CD14-positive monocyte (primary cell): ENCODE measurements at regions not wholly inside any gene's neighbourhood (a gene's known extent, or its start where the extent isn't known, plus 50 kb on each side); places are given as distances from the start of the nearest gene placed in this dataset.

Source experiments
- DNase-seq, 3 donors: peaks; one replicate each; pipeline ENCODE4 v3.0.0-alpha.2; 2011 to 2022
- H2AFZ ChIP-seq: 2 replicates; pipeline ENCODE4 v1.6.0; 2012; ENCODE audit warnings: mild to moderate bottlenecking, low read depth, low read length, inconsistent platforms; ENCODE audit not compliant: insufficient read depth, poor library complexity, severe bottlenecking
- H3K27ac ChIP-seq, 2 donors: 1 replicate in 1 of 2; 2 replicates in 1 of 2; pipeline ENCODE4 v1.5.1; 2012 to 2013; ENCODE audit warnings: low read length in 2 of 2, control low read depth in 1 of 2, inconsistent platforms in 1 of 2, low read depth in 1 of 2, mild to moderate bottlenecking in 1 of 2
- H3K27me3 ChIP-seq, 2 donors: one replicate each; pipeline versions ENCODE4 v1.6.0 to v1.6.1; 2011 to 2013; ENCODE audit warnings: low read length in 2 of 2; ENCODE audit not compliant: control insufficient read depth in 2 of 2, insufficient read depth in 2 of 2
- H3K36me3 ChIP-seq, 2 donors: replicated peaks in 1 of 2; 1 replicate in 1 of 2; 2 replicates in 1 of 2; pipeline versions ENCODE4 v1.5.1 to v1.6.1; 2012 to 2013; ENCODE audit warnings: low read length in 2 of 2, control low read depth in 1 of 2, inconsistent platforms in 1 of 2, mild to moderate bottlenecking in 1 of 2; ENCODE audit not compliant: insufficient read depth in 2 of 2, control insufficient read depth in 1 of 2
- H3K4me1 ChIP-seq, 2 donors: 1 replicate in 1 of 2; 2 replicates in 1 of 2; pipeline versions ENCODE4 v1.5.1 to v1.6.1; 2012 to 2013; ENCODE audit warnings: low read length in 2 of 2, control low read depth in 1 of 2, inconsistent platforms in 1 of 2, mild to moderate bottlenecking in 1 of 2, moderate library complexity in 1 of 2; ENCODE audit not compliant: insufficient read depth in 2 of 2, control insufficient read depth in 1 of 2
- H3K4me2 ChIP-seq: replicated peaks from 2 replicates; pipeline ENCODE3; 2012; ENCODE audit warnings: low read length, moderate library complexity, mild to moderate bottlenecking; ENCODE audit not compliant: poor library complexity, severe bottlenecking; ENCODE audit errors: extremely low read depth
- H3K4me3 ChIP-seq, 3 experiments: fragments of 200-600 bp in 1 of 3; sonication (generic) in 1 of 3; replicated peaks in 1 of 3; 1 replicate in 2 of 3; 2 replicates in 1 of 3; pipeline ENCODE4 v1.5.1; 2011 to 2013; ENCODE audit warnings: low read length in 3 of 3, mild to moderate bottlenecking in 3 of 3, control low read depth in 2 of 3, low read depth in 2 of 3, inconsistent platforms in 1 of 3, moderate library complexity in 1 of 3
- H3K79me2 ChIP-seq: 2 replicates; pipeline ENCODE4 v1.6.0; 2012; ENCODE audit warnings: mild to moderate bottlenecking, control low read depth, inconsistent platforms, low read length, moderate library complexity; ENCODE audit not compliant: insufficient read depth
- H3K9ac ChIP-seq: 2 replicates; pipeline ENCODE4 v1.6.0; 2017; ENCODE audit warnings: low read length, mild to moderate bottlenecking; ENCODE audit not compliant: insufficient read depth, poor library complexity, severe bottlenecking
- H3K9me3 ChIP-seq, 2 donors: replicated peaks in 1 of 2; 1 replicate in 1 of 2; 2 replicates in 1 of 2; pipeline versions ENCODE4 v1.5.1 to v1.6.1; 2012 to 2013; ENCODE audit warnings: low read length in 2 of 2, control low read depth in 1 of 2; ENCODE audit not compliant: control insufficient read depth in 1 of 2, insufficient read depth in 1 of 2
- H4K20me1 ChIP-seq: 2 replicates; pipeline ENCODE4 v1.6.0; 2012; ENCODE audit warnings: mild to moderate bottlenecking, low read length, control low read depth, moderate library complexity; ENCODE audit not compliant: insufficient read depth
- H3K27ac Mint-ChIP-seq, 7 donors: one replicate each; pipeline ENCODE4 v1.8.0; 2020; ENCODE audit warnings: mild to moderate bottlenecking in 7 of 7, mixed read lengths in 7 of 7, moderate library complexity in 6 of 7, inconsistent platforms in 2 of 7
- H3K27me3 Mint-ChIP-seq, 3 donors: one replicate each; pipeline ENCODE4 v1.8.0; 2021 to 2022; ENCODE audit warnings: low read depth in 3 of 3, mild to moderate bottlenecking in 3 of 3, mixed read lengths in 3 of 3, moderate library complexity in 3 of 3, inconsistent platforms in 1 of 3
- H3K36me3 Mint-ChIP-seq, 2 donors: one replicate each; pipeline ENCODE4 v1.8.0; 2020; ENCODE audit warnings: mixed read lengths in 2 of 2, inconsistent platforms in 1 of 2, mild to moderate bottlenecking in 1 of 2
- H3K4me1 Mint-ChIP-seq: one replicate; pipeline ENCODE4 v1.8.0; 2020; ENCODE audit warnings: mild to moderate bottlenecking, mixed read lengths
- H3K4me3 Mint-ChIP-seq, 2 donors: one replicate each; pipeline ENCODE4 v1.8.0; 2020; ENCODE audit warnings: mild to moderate bottlenecking in 2 of 2, mixed read lengths in 2 of 2, moderate library complexity in 1 of 2
- H3K9me3 Mint-ChIP-seq, 7 donors: one replicate each; pipeline ENCODE4 v1.8.0; 2020 to 2022; ENCODE audit warnings: mixed read lengths in 7 of 7, mild to moderate bottlenecking in 6 of 7, moderate library complexity in 6 of 7, inconsistent platforms in 2 of 7
- CTCF ChIP-seq: fragments of 200-600 bp; IDR thresholded peaks from one replicate; pipeline ENCODE4 v1.8.0; 2022; ENCODE audit warnings: antibody characterized with exemption, mild to moderate bottlenecking
- WGBS: methylation state at CpG from one replicate; pipeline ENCODE4 v1.1.5; 2013; ENCODE audit warnings: missing lambda C conversion rate; ENCODE audit not compliant: insufficient coverage; 5-methylcytosine and 5-hydroxymethylcytosine counted together
- intact Hi-C, 2 donors: fragments of 100-400 bp; cut with micrococcal nuclease; formaldehyde crosslinking; loops; one replicate each; pipeline versions ENCODE4 v1.15.0 to v1.15.1; 2023

GRCh38 chr16:49216593-49216992, 65.0 kb downstream of the CBLN1 start:
- no peaks in the 10 kb centered on the region for H3K27me3 ChIP-seq
- peaks cover 0 to 4% (median 0%) of the 10 kb centered on the region in 3 donors for H3K27me3 Mint-ChIP-seq
- no peak overlapping the region for H3K9ac ChIP-seq
- no peaks in the 10 kb centered on the region for H3K79me2 ChIP-seq
- H3K4me1 Mint-ChIP-seq, result no peaks in the 10 kb centered on the region
- TF ChIP-seq CTCF, result no peak
- H3K27ac ChIP-seq, result no peak overlapping the region
- no peak overlapping the region for H3K4me2 ChIP-seq
- H4K20me1 ChIP-seq, result no peaks in the 10 kb centered on the region
- H3K4me3 ChIP-seq, result no peak overlapping the region
- H3K9me3 Mint-ChIP-seq, result no peaks in the 10 kb centered on the region
- no peak overlapping the region for H2AFZ ChIP-seq
- no peak overlapping the region for H3K27ac Mint-ChIP-seq
- H3K36me3 Mint-ChIP-seq, result no peaks in the 10 kb centered on the region
- H3K36me3 ChIP-seq, result no peaks in the 10 kb centered on the region
- intact Hi-C loops, result no loop called here
- no peaks in the 10 kb centered on the region for H3K4me1 ChIP-seq
- no peak overlapping the region for H3K4me3 Mint-ChIP-seq
- no peaks in the 10 kb centered on the region for H3K9me3 ChIP-seq
- 100% methylated on average over 1 of the region's 3 CpGs for WGBS
- DNase-seq, result no peak

- no peaks in the 10 kb centered on the region for H3K27me3 ChIP-seq
- DNase-seq, result no peak
- no peaks in the 10 kb centered on the region for H4K20me1 ChIP-seq
- peaks cover 0 to 4% (median 0%) of the 10 kb centered on the region in 3 donors for H3K27me3 Mint-ChIP-seq
- no peak overlapping the region for H3K4me3 Mint-ChIP-seq
- no peaks in the 10 kb centered on the region for H3K4me1 ChIP-seq
- H3K9me3 ChIP-seq, result no peaks in the 10 kb centered on the region
- H2AFZ ChIP-seq, result no peak overlapping the region
- intact Hi-C loops, result no loop called here
- 50% methylated on average over 2 of the region's 5 CpGs for whole genome bisulfite sequencing
- H3K4me3 ChIP-seq, result no peak overlapping the region
- no peaks in the 10 kb centered on the region for H3K36me3 ChIP-seq
- no peak overlapping the region for H3K4me2 ChIP-seq
- no peak overlapping the region for H3K27ac ChIP-seq
- TF ChIP-seq CTCF, result no peak
- H3K9ac ChIP-seq, result no peak overlapping the region
- H3K4me1 Mint-ChIP-seq, result no peaks in the 10 kb centered on the region
- H3K9me3 Mint-ChIP-seq, result no peaks in the 10 kb centered on the region
- H3K27ac Mint-ChIP-seq, result no peak overlapping the region
- H3K36me3 Mint-ChIP-seq, result no peaks in the 10 kb centered on the region
- H3K79me2 ChIP-seq, result no peaks in the 10 kb centered on the region
These were observed 68.0 kb downstream of the CBLN1 start for GRCh38 chr16:49213594-49213993.
